ENCODE measurements at regions not wholly inside any gene's neighbourhood (a gene's known extent, or its start where the extent isn't known, plus 50 kb on each side); places are given as distances from the start of the nearest gene placed in this dataset.
"Not testable (repeated sequence)": the region's sequence is repeated elsewhere in the genome, so short reads cannot be mapped to it uniquely, and the experiment has no call there.

GRCh38 chr4:13793020-13793710 is 165.6 kb upstream of the BOD1L1 start:
- no peaks in the 10 kb centered on the region for H3K27me3 ChIP-seq (ENCODE audit: control insufficient read depth in 5 of 5, insufficient read depth in 4 of 5, low read length in 5 of 5)
- H3K9me3 ChIP-seq (ENCODE audit: control insufficient read depth in 5 of 5, low read length in 5 of 5) = no peaks in the 10 kb centered on the region
- no peaks in the 10 kb centered on the region for H3K36me3 ChIP-seq (ENCODE audit: control insufficient read depth in 5 of 5, insufficient read depth in 5 of 5, low read length in 5 of 5)
- no peaks in the 10 kb centered on the region for H3K4me1 ChIP-seq (ENCODE audit: control insufficient read depth in 5 of 5, insufficient read depth in 5 of 5, low read length in 5 of 5)
- H3K4me3 ChIP-seq (ENCODE audit: low read depth in 1 of 5, low read length in 5 of 5) = no peak overlapping the region
- no peak overlapping the region for H3K27ac ChIP-seq (ENCODE audit: low read depth, low read length)
- no peak overlapping the region for H3K9ac ChIP-seq (ENCODE audit: low read length in 5 of 5)

- Histone ChIP-seq H3K27ac (ENCODE audit: low read depth, low read length) (no peak overlapping the region), H3K9ac (ENCODE audit: low read length in 5 of 5) (no peak overlapping the region), H3K27me3 (ENCODE audit: control insufficient read depth in 5 of 5, insufficient read depth in 4 of 5, low read length in 5 of 5) (no peaks in the 10 kb centered on the region), H3K4me3 (ENCODE audit: low read depth in 1 of 5, low read length in 5 of 5) (no peak overlapping the region), H3K4me1 (ENCODE audit: control insufficient read depth in 5 of 5, insufficient read depth in 5 of 5, low read length in 5 of 5) (no peaks in the 10 kb centered on the region), H3K9me3 (ENCODE audit: control insufficient read depth in 5 of 5, low read length in 5 of 5) (no peaks in the 10 kb centered on the region), H3K36me3 (ENCODE audit: control insufficient read depth in 5 of 5, insufficient read depth in 5 of 5, low read length in 5 of 5) (no peaks in the 10 kb centered on the region)
Measured at GRCh38 chr4:13794819-13795565, 167.5 kb upstream of the BOD1L1 start.

- no peaks in the 10 kb centered on the region for H3K36me3 ChIP-seq (ENCODE audit: control insufficient read depth in 5 of 5, insufficient read depth in 5 of 5, low read length in 5 of 5)
- H3K9ac ChIP-seq (ENCODE audit: low read length in 5 of 5) = no peak overlapping the region
- H3K27ac ChIP-seq (ENCODE audit: low read depth, low read length) = no peak overlapping the region
- H3K4me3 ChIP-seq (ENCODE audit: low read depth in 1 of 5, low read length in 5 of 5) = no peak overlapping the region
- H3K27me3 ChIP-seq (ENCODE audit: control insufficient read depth in 5 of 5, insufficient read depth in 4 of 5, low read length in 5 of 5) = no peaks in the 10 kb centered on the region
- no peaks in the 10 kb centered on the region for H3K4me1 ChIP-seq (ENCODE audit: control insufficient read depth in 5 of 5, insufficient read depth in 5 of 5, low read length in 5 of 5)
- H3K9me3 ChIP-seq (ENCODE audit: control insufficient read depth in 5 of 5, low read length in 5 of 5) = no peaks in the 10 kb centered on the region
Measured at GRCh38 chr4:13797061-13797460, 169.5 kb upstream of the BOD1L1 start.

- Histone ChIP-seq H3K9me3 (ENCODE audit: control insufficient read depth in 5 of 5, low read length in 5 of 5) (peaks cover 0 to 6% (median 0%) of the 10 kb centered on the region in 5 donors), H3K4me3 (ENCODE audit: low read depth in 1 of 5, low read length in 5 of 5) (no peak overlapping the region), H3K27me3 (ENCODE audit: control insufficient read depth in 5 of 5, insufficient read depth in 4 of 5, low read length in 5 of 5) (no peaks in the 10 kb centered on the region)
Measured at GRCh38 chr4:13815231-13815630, 187.7 kb upstream of the BOD1L1 start.

GRCh38 chr4:13816472-13816871 is 188.9 kb upstream of the BOD1L1 start:
- no peak overlapping the region for H3K9ac ChIP-seq (ENCODE audit: low read length in 5 of 5)
- H3K27me3 ChIP-seq (ENCODE audit: control insufficient read depth in 5 of 5, insufficient read depth in 4 of 5, low read length in 5 of 5) = no peaks in the 10 kb centered on the region
- H3K9me3 ChIP-seq (ENCODE audit: control insufficient read depth in 5 of 5, low read length in 5 of 5) = peaks cover 0 to 6% (median 3%) of the 10 kb centered on the region in 5 donors
- H3K4me3 ChIP-seq (ENCODE audit: low read depth in 1 of 5, low read length in 5 of 5) = no peak overlapping the region
- H3K4me1 ChIP-seq (ENCODE audit: control insufficient read depth in 5 of 5, insufficient read depth in 5 of 5, low read length in 5 of 5) = no peaks in the 10 kb centered on the region
- no peak overlapping the region for H3K27ac ChIP-seq (ENCODE audit: low read depth, low read length)
- no peaks in the 10 kb centered on the region for H3K36me3 ChIP-seq (ENCODE audit: control insufficient read depth in 5 of 5, insufficient read depth in 5 of 5, low read length in 5 of 5)

More at GRCh38 chr4:13815231-13815630, 187.7 kb upstream of the BOD1L1 start:
- Histone ChIP-seq H3K36me3 (ENCODE audit: control insufficient read depth in 5 of 5, insufficient read depth in 5 of 5, low read length in 5 of 5) (no peaks in the 10 kb centered on the region), H3K27ac (ENCODE audit: low read depth, low read length) (no peak overlapping the region), H3K4me1 (ENCODE audit: control insufficient read depth in 5 of 5, insufficient read depth in 5 of 5, low read length in 5 of 5) (no peaks in the 10 kb centered on the region), H3K9ac (ENCODE audit: low read length in 5 of 5) (no peak overlapping the region)

GRCh38 chr4:13821522-13821921 is 194.0 kb upstream of the BOD1L1 start:
- Histone ChIP-seq H3K36me3 (ENCODE audit: control insufficient read depth in 5 of 5, insufficient read depth in 5 of 5, low read length in 5 of 5) (no peaks in the 10 kb centered on the region), H3K9me3 (ENCODE audit: control insufficient read depth in 5 of 5, low read length in 5 of 5) (peaks cover 8 to 47% (median 32%) of the 10 kb centered on the region in 5 donors), H3K27ac (ENCODE audit: low read depth, low read length) (no peak overlapping the region), H3K9ac (ENCODE audit: low read length in 5 of 5) (no peak overlapping the region), H3K4me3 (ENCODE audit: low read depth in 1 of 5, low read length in 5 of 5) (no peak overlapping the region), H3K27me3 (ENCODE audit: control insufficient read depth in 5 of 5, insufficient read depth in 4 of 5, low read length in 5 of 5) (no peaks in the 10 kb centered on the region), H3K4me1 (ENCODE audit: control insufficient read depth in 5 of 5, insufficient read depth in 5 of 5, low read length in 5 of 5) (no peaks in the 10 kb centered on the region)

GRCh38 chr4:13825822-13826221 is 198.3 kb upstream of the BOD1L1 start:
- not testable (repeated sequence) for H3K9ac ChIP-seq (ENCODE audit: low read length in 5 of 5)

GRCh38 chr4:13829457-13829856 is 201.9 kb upstream of the BOD1L1 start:
- Histone ChIP-seq H3K27me3 (ENCODE audit: control insufficient read depth in 5 of 5, insufficient read depth in 4 of 5, low read length in 5 of 5) (no peaks in the 10 kb centered on the region), H3K27ac (ENCODE audit: low read depth, low read length) (no peak overlapping the region), H3K36me3 (ENCODE audit: control insufficient read depth in 5 of 5, insufficient read depth in 5 of 5, low read length in 5 of 5) (no peaks in the 10 kb centered on the region), H3K9ac (ENCODE audit: low read length in 5 of 5) (no peak overlapping the region), H3K9me3 (ENCODE audit: control insufficient read depth in 5 of 5, low read length in 5 of 5) (peaks cover 0 to 12% (median 2%) of the 10 kb centered on the region in 5 donors), H3K4me3 (ENCODE audit: low read depth in 1 of 5, low read length in 5 of 5) (no peak overlapping the region), H3K4me1 (ENCODE audit: control insufficient read depth in 5 of 5, insufficient read depth in 5 of 5, low read length in 5 of 5) (no peaks in the 10 kb centered on the region)

More at GRCh38 chr4:13825822-13826221, 198.3 kb upstream of the BOD1L1 start:
- not testable (repeated sequence) for H3K4me3 ChIP-seq (ENCODE audit: low read depth in 1 of 5, low read length in 5 of 5); H3K27ac ChIP-seq (ENCODE audit: low read depth, low read length); H3K4me1 ChIP-seq (ENCODE audit: control insufficient read depth in 5 of 5, insufficient read depth in 5 of 5, low read length in 5 of 5); H3K27me3 ChIP-seq (ENCODE audit: control insufficient read depth in 5 of 5, insufficient read depth in 4 of 5, low read length in 5 of 5); H3K36me3 ChIP-seq (ENCODE audit: control insufficient read depth in 5 of 5, insufficient read depth in 5 of 5, low read length in 5 of 5)
- peaks cover 8 to 41% (median 32%) of the 10 kb centered on the region in 5 donors for H3K9me3 ChIP-seq (ENCODE audit: control insufficient read depth in 5 of 5, low read length in 5 of 5)

- H3K27me3 ChIP-seq (ENCODE audit: control insufficient read depth in 5 of 5, insufficient read depth in 4 of 5, low read length in 5 of 5) = no peaks in the 10 kb centered on the region
- peaks cover 0 to 2% (median 0%) of the 10 kb centered on the region in 5 donors for H3K9me3 ChIP-seq (ENCODE audit: control insufficient read depth in 5 of 5, low read length in 5 of 5)
- H3K36me3 ChIP-seq (ENCODE audit: control insufficient read depth in 5 of 5, insufficient read depth in 5 of 5, low read length in 5 of 5) = no peaks in the 10 kb centered on the region
- no peak overlapping the region for H3K4me3 ChIP-seq (ENCODE audit: low read depth in 1 of 5, low read length in 5 of 5)
- H3K4me1 ChIP-seq (ENCODE audit: control insufficient read depth in 5 of 5, insufficient read depth in 5 of 5, low read length in 5 of 5) = no peaks in the 10 kb centered on the region
- no peak overlapping the region for H3K9ac ChIP-seq (ENCODE audit: low read length in 5 of 5)
- no peak overlapping the region for H3K27ac ChIP-seq (ENCODE audit: low read depth, low read length)
Measured at GRCh38 chr4:13830449-13830848, 202.9 kb upstream of the BOD1L1 start.

GRCh38 chr4:13833171-13833804 is 205.8 kb upstream of the BOD1L1 start:
- H3K36me3 ChIP-seq (ENCODE audit: control insufficient read depth in 5 of 5, insufficient read depth in 5 of 5, low read length in 5 of 5) = no peaks in the 10 kb centered on the region
- H3K27me3 ChIP-seq (ENCODE audit: control insufficient read depth in 5 of 5, insufficient read depth in 4 of 5, low read length in 5 of 5) = no peaks in the 10 kb centered on the region
- no peak overlapping the region for H3K4me3 ChIP-seq (ENCODE audit: low read depth in 1 of 5, low read length in 5 of 5)
- H3K9me3 ChIP-seq (ENCODE audit: control insufficient read depth in 5 of 5, low read length in 5 of 5) = no peaks in the 10 kb centered on the region
- no peak overlapping the region for H3K9ac ChIP-seq (ENCODE audit: low read length in 5 of 5)
- no peaks in the 10 kb centered on the region for H3K4me1 ChIP-seq (ENCODE audit: control insufficient read depth in 5 of 5, insufficient read depth in 5 of 5, low read length in 5 of 5)
- no peak overlapping the region for H3K27ac ChIP-seq (ENCODE audit: low read depth, low read length)

Data from subcutaneous abdominal adipose tissue (tissue), 5 donors.